Stimulated activated CD4-positive, alpha-beta T cell treated with anti-CD3 and anti-CD28 coated beads, Interleukin-15, amount 100 ng/mL, for 24 hours (primary cell): ENCODE measurements at regions not wholly inside any gene's neighbourhood (a gene's known extent, or its start where the extent isn't known, plus 50 kb on each side); places are given as distances from the start of the nearest gene placed in this dataset.
"Not testable (repeated sequence)": the region's sequence is repeated elsewhere in the genome, so short reads cannot be mapped to it uniquely, and the experiment has no call there.

Source experiments
- DNase-seq: peaks from one replicate; pipeline ENCODE4 v3.0.0-alpha.2; 2020

- no peak for DNase-seq
Measured at GRCh38 chr4:29966386-29966785, 753.8 kb upstream of the PCDH7 start.

GRCh38 chr4:29970626-29971025 is 749.5 kb upstream of the PCDH7 start:
- DNase-seq = no peak

GRCh38 chr4:29972121-29972520 is 748.0 kb upstream of the PCDH7 start:
- no peak for DNase-seq

- DNase-seq = no peak
Measured at GRCh38 chr4:29983890-29984289, 736.3 kb upstream of the PCDH7 start.

GRCh38 chr4:30001628-30002027 is 718.5 kb upstream of the PCDH7 start:
- DNase-seq = no peak

- no peak for DNase-seq
Measured at GRCh38 chr4:30002341-30002740, 717.8 kb upstream of the PCDH7 start.

GRCh38 chr4:30005995-30006394 is 714.2 kb upstream of the PCDH7 start:
- no peak for DNase-seq

- DNase-seq = no peak
Measured at GRCh38 chr4:30024526-30024925, 695.6 kb upstream of the PCDH7 start.

- DNase-seq = no peak
Measured at GRCh38 chr4:30028826-30029225, 691.3 kb upstream of the PCDH7 start.

GRCh38 chr4:30056016-30056766 is 664.0 kb upstream of the PCDH7 start:
- DNase-seq = no peak

- no peak for DNase-seq
Measured at GRCh38 chr4:30068234-30068633, 651.9 kb upstream of the PCDH7 start.

GRCh38 chr4:30073011-30073710 is 647.0 kb upstream of the PCDH7 start:
- DNase-seq = no peak

- DNase-seq = not testable (repeated sequence)
Measured at GRCh38 chr4:30092420-30093128, 627.6 kb upstream of the PCDH7 start.

- DNase-seq = no peak
Measured at GRCh38 chr4:30094887-30095286, 625.3 kb upstream of the PCDH7 start.

GRCh38 chr4:30103455-30103854 is 616.7 kb upstream of the PCDH7 start:
- no peak for DNase-seq

GRCh38 chr4:30116401-30116800 is 603.8 kb upstream of the PCDH7 start:
- DNase-seq = no peak

GRCh38 chr4:30117433-30117832 is 602.7 kb upstream of the PCDH7 start:
- no peak for DNase-seq

- DNase-seq = no peak
Measured at GRCh38 chr4:30122711-30123110, 597.5 kb upstream of the PCDH7 start.

- DNase-seq = not testable (repeated sequence)
Measured at GRCh38 chr4:30124621-30125020, 595.5 kb upstream of the PCDH7 start.

GRCh38 chr4:30125868-30126267 is 594.3 kb upstream of the PCDH7 start:
- no peak for DNase-seq

- no peak for DNase-seq
Measured at GRCh38 chr4:30126351-30126750, 593.8 kb upstream of the PCDH7 start.

- not testable (repeated sequence) for DNase-seq
Measured at GRCh38 chr4:30148828-30149227, 571.3 kb upstream of the PCDH7 start.

- DNase-seq = not testable (repeated sequence)
Measured at GRCh38 chr4:30149539-30149938, 570.6 kb upstream of the PCDH7 start.

- no peak for DNase-seq
Measured at GRCh38 chr4:30153427-30153826, 566.7 kb upstream of the PCDH7 start.
